Heart left ventricle (tissue), 16 donors: ENCODE measurements at regions not wholly inside any gene's neighbourhood (a gene's known extent, or its start where the extent isn't known, plus 50 kb on each side); places are given as distances from the start of the nearest gene placed in this dataset.

Experiments
- ATAC-seq, 4 donors: fragments of 200-7000 bp; cut with Tn5 transposase; one replicate each; pipeline ENCODE4 v1.9.1; 2020 to 2022; ENCODE audit warnings: moderate library complexity in 4 of 4, mild to moderate bottlenecking in 3 of 4, moderate number of reproducible peaks in 1 of 4
- DNase-seq, 5 donors: peaks; one replicate each; pipeline ENCODE4 v3.0.0-alpha.2; 2020
- H3K27ac ChIP-seq, 12 donors: fragments of 200-600 bp; sonication (generic) in 4 of 12; one replicate each; pipeline versions ENCODE4 v1.5.0 to v1.8.0; 2016 to 2022; ENCODE audit warnings: mild to moderate bottlenecking in 2 of 12
- H3K27me3 ChIP-seq, 9 donors: fragments of 200-600 bp; sonication (generic) in 2 of 9; one replicate each; pipeline versions ENCODE4 v1.5.1 to v1.8.0; 2016 to 2022; ENCODE audit warnings: mild to moderate bottlenecking in 3 of 9
- H3K36me3 ChIP-seq, 9 donors: fragments of 200-600 bp; sonication (generic) in 2 of 9; one replicate each; pipeline versions ENCODE4 v1.5.0 to v1.8.0; 2018 to 2022; ENCODE audit warnings: mild to moderate bottlenecking in 2 of 9
- H3K4me1 ChIP-seq, 12 donors: fragments of 200-600 bp; sonication (generic) in 4 of 12; one replicate each; pipeline versions ENCODE4 v1.5.0 to v1.8.0; 2016 to 2022; ENCODE audit warnings: mild to moderate bottlenecking in 3 of 12
- H3K4me3 ChIP-seq, 12 donors: fragments of 200-600 bp; sonication (generic) in 4 of 12; one replicate each; pipeline versions ENCODE4 v1.5.0 to v1.8.0; 2017 to 2022; ENCODE audit warnings: mild to moderate bottlenecking in 9 of 12, moderate library complexity in 4 of 12
- H3K9me3 ChIP-seq, 12 donors: fragments of 200-600 bp; sonication (generic) in 4 of 12; one replicate each; pipeline versions ENCODE4 v1.5.0 to v1.8.0; 2016 to 2022; ENCODE audit warnings: mild to moderate bottlenecking in 1 of 12
- CTCF ChIP-seq, 12 donors: fragments of 200-600 bp; sonication (generic) in 4 of 12; IDR thresholded peaks; one replicate each; pipeline versions ENCODE4 v1.5.0 to v1.8.0; 2018 to 2022; ENCODE audit warnings: antibody characterized with exemption in 12 of 12, mild to moderate bottlenecking in 5 of 12
- POLR2A ChIP-seq, 2 donors: fragments of 450-650 bp; IDR thresholded peaks; one replicate each; pipeline ENCODE4 v1.6.1; 2017; ENCODE audit warnings: antibody characterized with exemption in 2 of 2, mild to moderate bottlenecking in 2 of 2, moderate library complexity in 2 of 2
- WGBS, 4 donors: extraction: QIAGEN DNeasy Blood & Tissue Kit in 2 of 4; methylation state at CpG; one replicate each; pipeline versions ENCODE4 v1.1.5 to v1.1.7; 2013 to 2018; 5-methylcytosine and 5-hydroxymethylcytosine counted together
- intact Hi-C, 10 donors: fragments of 100-400 bp; cut with DNase I; formaldehyde crosslinking; loops; one replicate each; pipeline versions ENCODE4 v1.11.1 to v1.14.2; 2022
- donor health status: ischemic (EF 13 %, LVEDD 7.1; RV severe dilation, severe dysfunction).
- donor health status: healthy with polysubstance abuse.
- donor health status: DM: no; HTN: yes; CAD: no.
- donor health status: DM: no; HTN: no; CAD: no.
- donor health status: ischemic (EF 25% LVEDD 6.9; RV normal size, moderate dysfunction).
- donor health status: ischemic (EF 25% LVEDD 5.7; RV mildly dilated, moderate dysfunction).
- donor health status: healthy.
- donor health status: DM: yes; HTN: yes; CAD: no.
- donor health status: ischemic (EF 35%, LVEDD 5.7; RV mildly dilated, moderate dysfunction).
- donor health status: nonischemic (EF 11% LVEDD 7.7; RV severe dilation, severe dysfunction).
- donor health status: DM: yes; HTN: yes; CAD: no.
- donor health status: PGD.
- donor health status: ischemic (EF 29% LVEDD 5.4; RV normal size, mild dysfunction).
- donor health status: nonischemic (EF 23%, LVEDD 6.1; RV moderate dilation, normal function).

DNA sequence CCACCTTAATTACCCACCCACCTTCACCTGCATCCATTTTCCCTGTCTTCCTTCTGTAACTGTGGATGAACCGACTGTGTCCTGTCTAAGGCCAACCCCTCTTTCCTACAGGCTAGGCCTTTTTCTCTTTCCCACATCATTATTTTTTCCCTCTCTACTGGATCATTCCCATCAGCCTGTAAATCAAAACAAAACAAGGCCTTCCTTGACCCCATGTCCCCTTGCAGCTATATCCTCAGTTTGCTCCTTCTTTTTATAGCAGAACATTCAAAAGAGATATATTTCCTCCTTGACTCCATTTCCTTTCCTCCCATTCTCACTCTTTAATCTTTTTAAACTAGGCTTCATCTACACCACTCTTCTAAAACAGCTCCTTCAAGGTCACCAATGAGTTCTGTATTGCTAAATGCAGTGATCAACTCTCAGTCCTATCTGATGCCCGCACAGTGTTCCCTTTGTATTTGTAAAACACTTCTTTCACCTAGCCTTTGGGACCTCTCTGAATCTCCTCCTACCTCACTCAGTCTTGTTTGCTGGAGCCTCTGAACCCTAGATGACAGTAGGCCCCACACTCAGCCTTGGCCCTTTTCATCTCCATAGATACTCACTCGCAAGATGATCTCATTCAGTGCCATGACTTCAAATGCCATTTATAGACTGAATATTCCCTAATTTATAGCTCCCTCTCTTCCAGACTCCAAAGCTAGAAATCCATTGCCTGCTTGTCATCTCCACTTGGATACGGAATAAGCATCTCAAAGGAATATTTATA is 55.7 kb downstream of the CXCR4 start:
- no peak overlapping the region for H3K4me3 ChIP-seq
- no peaks in the 10 kb centered on the region for H3K27me3 ChIP-seq
- intact Hi-C loops = no loop called here
- no peaks in the 10 kb centered on the region for H3K36me3 ChIP-seq
- no peaks in the 10 kb centered on the region for H3K9me3 ChIP-seq
- ATAC-seq (no peak), DNase-seq (no peak)
- no peak for TF ChIP-seq POLR2A (IDR thresholded peaks at IDR 0.05)
- no peak for TF ChIP-seq CTCF (IDR thresholded peaks at IDR 0.05)
- peaks cover 0 to 29% (median 0%) of the 10 kb centered on the region in 12 donors for H3K4me1 ChIP-seq
- WGBS, 4 donors = 61 to 89% (median 70%) methylated on average over 4 of the region's 4 CpGs
- peak overlapping the region in 1 of 12 donors; percentile 17 for H3K27ac ChIP-seq

DNA sequence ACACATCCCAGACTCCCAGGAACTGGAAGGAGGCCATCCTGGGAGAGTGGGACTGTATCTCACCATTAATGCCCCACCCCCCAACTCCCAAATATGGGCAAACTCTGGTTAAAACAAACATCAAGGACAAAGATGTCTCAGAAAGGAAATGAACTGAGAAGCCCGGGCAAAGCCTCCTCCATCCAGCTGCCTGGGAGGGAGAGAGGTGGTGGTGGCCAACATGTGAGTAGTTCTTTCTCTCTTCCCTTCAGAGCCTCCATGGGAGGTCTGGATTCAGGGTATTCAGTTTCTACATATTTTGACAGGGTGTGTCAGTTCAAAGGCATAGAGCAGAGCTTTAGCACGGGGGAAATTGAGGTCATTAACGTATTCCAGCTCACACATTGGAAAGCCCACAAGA is 57.5 kb downstream of the CXCR4 start:
- DNase-seq (no peak), ATAC-seq (no peak)
- Histone ChIP-seq H3K36me3 (no peaks in the 10 kb centered on the region), H3K4me1 (peaks cover 0 to 32% (median 0%) of the 10 kb centered on the region in 12 donors), H3K27ac (no peak overlapping the region), H3K4me3 (no peak overlapping the region), H3K9me3 (no peaks in the 10 kb centered on the region), H3K27me3 (no peaks in the 10 kb centered on the region)
- intact Hi-C loops = no loop called here
- TF ChIP-seq POLR2A (IDR thresholded peaks at IDR 0.05) (no peak), CTCF (IDR thresholded peaks at IDR 0.05) (no peak)
- 67 to 78% (median 74%) methylated on average over 3 of the region's 3 CpGs for WGBS, 4 donors

DNA sequence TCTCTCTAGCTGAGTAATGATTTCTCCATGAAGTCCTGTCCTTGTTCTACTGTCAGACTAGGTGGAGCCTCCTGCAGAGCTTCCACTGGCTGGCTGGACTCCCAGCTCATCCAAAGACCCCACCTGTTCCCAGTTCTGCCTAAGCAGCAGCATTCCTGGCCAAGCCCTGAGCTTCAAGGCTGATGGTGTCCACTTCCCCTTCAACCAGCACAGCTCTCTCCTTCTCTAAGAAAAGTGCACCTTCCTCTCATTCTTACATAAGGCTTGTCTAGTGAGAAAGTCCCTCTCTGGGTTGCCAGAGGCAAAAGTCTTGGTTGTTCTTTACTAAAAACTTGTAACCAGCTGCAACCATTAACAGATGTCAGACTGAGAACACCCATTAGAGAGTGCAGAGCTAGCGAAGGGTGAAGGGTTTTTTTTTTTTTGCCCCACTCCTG is 58.9 kb downstream of the CXCR4 start:
- DNase-seq (no peak), ATAC-seq (no peak)
- Histone ChIP-seq H3K9me3 (no peaks in the 10 kb centered on the region), H3K27ac (no peak overlapping the region), H3K4me3 (no peak overlapping the region), H3K4me1 (peaks cover 0 to 24% (median 0%) of the 10 kb centered on the region in 12 donors), H3K36me3 (no peaks in the 10 kb centered on the region), H3K27me3 (peaks cover 0 to 2% (median 0%) of the 10 kb centered on the region in 9 donors)
- TF ChIP-seq CTCF (IDR thresholded peaks at IDR 0.05) (no peak), POLR2A (IDR thresholded peaks at IDR 0.05) (no peak)
- WGBS, 4 donors = 89 to 98% (median 96%) methylated on average over 1 of the region's 1 CpG
- intact Hi-C loops = no loop called here

DNA sequence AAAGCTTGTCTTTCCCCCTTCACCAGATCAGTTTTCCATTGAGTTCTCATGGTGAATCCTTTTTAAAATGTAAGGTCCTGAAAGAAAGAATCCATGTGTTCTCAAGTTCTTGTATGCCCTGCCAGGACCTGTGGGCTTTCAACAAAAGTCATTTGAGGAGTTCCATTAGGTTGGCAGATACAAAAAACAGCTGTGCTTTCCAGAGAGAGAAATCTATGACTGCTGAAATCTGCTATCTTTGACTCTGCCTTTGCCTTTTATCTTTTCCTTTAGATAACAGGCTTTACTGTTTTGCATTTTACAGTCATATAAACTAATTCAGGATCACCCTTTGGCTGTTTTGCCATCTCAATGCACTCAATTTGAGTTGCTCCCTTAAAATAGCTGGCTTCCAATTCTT is 59.7 kb downstream of the CXCR4 start:
- Histone ChIP-seq H3K4me3 (no peak overlapping the region), H3K9me3 (no peaks in the 10 kb centered on the region), H3K27ac (no peak overlapping the region), H3K36me3 (no peaks in the 10 kb centered on the region), H3K4me1 (peaks cover 0 to 28% (median 0%) of the 10 kb centered on the region in 12 donors), H3K27me3 (peaks cover 0 to 2% (median 0%) of the 10 kb centered on the region in 9 donors)
- no peak for DNase-seq
- TF ChIP-seq CTCF (IDR thresholded peaks at IDR 0.05) (no peak), POLR2A (IDR thresholded peaks at IDR 0.05) (no peak)
- intact Hi-C loops = no loop called here
- no peak for ATAC-seq
